ENCODE measurements at regions not wholly inside any gene's neighbourhood (a gene's known extent, or its start where the extent isn't known, plus 50 kb on each side); places are given as distances from the start of the nearest gene placed in this dataset.

GRCh38 chr17:79233916-79234551 is 159.4 kb downstream of the ENGASE start:
- TF ChIP-seq MAX (IDR thresholded peaks at IDR 0.05): no peak
- TF ChIP-seq, protein P1, sequence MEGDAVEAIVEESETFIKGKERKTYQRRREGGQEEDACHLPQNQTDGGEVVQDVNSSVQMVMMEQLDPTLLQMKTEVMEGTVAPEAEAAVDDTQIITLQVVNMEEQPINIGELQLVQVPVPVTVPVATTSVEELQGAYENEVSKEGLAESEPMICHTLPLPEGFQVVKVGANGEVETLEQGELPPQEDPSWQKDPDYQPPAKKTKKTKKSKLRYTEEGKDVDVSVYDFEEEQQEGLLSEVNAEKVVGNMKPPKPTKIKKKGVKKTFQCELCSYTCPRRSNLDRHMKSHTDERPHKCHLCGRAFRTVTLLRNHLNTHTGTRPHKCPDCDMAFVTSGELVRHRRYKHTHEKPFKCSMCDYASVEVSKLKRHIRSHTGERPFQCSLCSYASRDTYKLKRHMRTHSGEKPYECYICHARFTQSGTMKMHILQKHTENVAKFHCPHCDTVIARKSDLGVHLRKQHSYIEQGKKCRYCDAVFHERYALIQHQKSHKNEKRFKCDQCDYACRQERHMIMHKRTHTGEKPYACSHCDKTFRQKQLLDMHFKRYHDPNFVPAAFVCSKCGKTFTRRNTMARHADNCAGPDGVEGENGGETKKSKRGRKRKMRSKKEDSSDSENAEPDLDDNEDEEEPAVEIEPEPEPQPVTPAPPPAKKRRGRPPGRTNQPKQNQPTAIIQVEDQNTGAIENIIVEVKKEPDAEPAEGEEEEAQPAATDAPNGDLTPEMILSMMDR (IDR thresholded peaks at IDR 0.05): no peak
- TF ChIP-seq POLR2A (IDR thresholded peaks at IDR 0.05; ENCODE audit: low read length): no peak
- no peak for TF ChIP-seq MAFK (IDR thresholded peaks at IDR 0.05; ENCODE audit: partially characterized antibody)
- TF ChIP-seq MAZ (IDR thresholded peaks at IDR 0.05; ENCODE audit: borderline replicate concordance, low read depth, low read length): no peak
- TF ChIP-seq CBX2 (IDR thresholded peaks at IDR 0.05; ENCODE audit: borderline replicate concordance, low read depth): no peak
- TF ChIP-seq EP300 (IDR thresholded peaks at IDR 0.05): no peak
- TF ChIP-seq E2F6 (IDR thresholded peaks at IDR 0.05; ENCODE audit: borderline replicate concordance, low read depth): no peak

Measured in A549 (cell line).